ENCODE measurements at regions not wholly inside any gene's neighbourhood (a gene's known extent, or its start where the extent isn't known, plus 50 kb on each side); places are given as distances from the start of the nearest gene placed in this dataset.

DNA sequence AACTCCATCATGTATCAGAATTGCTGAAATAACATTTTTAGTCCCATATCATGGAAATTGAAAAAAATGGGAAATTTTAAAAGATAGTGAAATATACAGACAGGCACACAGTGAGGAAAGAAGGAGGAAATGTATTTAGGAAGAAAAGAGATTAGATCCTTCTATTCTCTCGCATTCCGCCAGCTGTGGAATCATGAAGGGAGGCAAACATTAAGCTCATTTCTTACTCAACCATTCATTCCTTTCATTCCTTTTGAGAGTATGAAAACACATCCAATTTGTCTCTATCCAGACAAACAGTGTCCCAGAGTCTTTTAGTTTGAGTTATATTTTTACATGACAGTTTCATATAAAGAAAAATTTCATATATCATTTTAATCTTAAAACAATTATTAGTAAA is 52.5 kb upstream of the KCNMB2 start (continued):
- TF ChIP-seq CHD7 (IDR thresholded peaks at IDR 0.05; ENCODE audit: insufficient replicate concordance, low read length) (no peak), CHD1 (IDR thresholded peaks at IDR 0.05; ENCODE audit: low read depth, low read length) (no peak), RAD21 (IDR thresholded peaks at IDR 0.05 in 1 of 2, conservative IDR thresholded peaks at IDR 0.05 in 1 of 2; ENCODE audit: low read depth in 2 of 2, low read length in 2 of 2) (no peak), BACH1 (IDR thresholded peaks at IDR 0.05; ENCODE audit: low read length) (no peak), ASH2L (IDR thresholded peaks at IDR 0.05; ENCODE audit: low read length) (no peak)
